ENCODE measurements at regions not wholly inside any gene's neighbourhood (a gene's known extent, or its start where the extent isn't known, plus 50 kb on each side); places are given as distances from the start of the nearest gene placed in this dataset.
"Not testable (repeated sequence)": the region's sequence is repeated elsewhere in the genome, so short reads cannot be mapped to it uniquely, and the experiment has no call there.

DNA sequence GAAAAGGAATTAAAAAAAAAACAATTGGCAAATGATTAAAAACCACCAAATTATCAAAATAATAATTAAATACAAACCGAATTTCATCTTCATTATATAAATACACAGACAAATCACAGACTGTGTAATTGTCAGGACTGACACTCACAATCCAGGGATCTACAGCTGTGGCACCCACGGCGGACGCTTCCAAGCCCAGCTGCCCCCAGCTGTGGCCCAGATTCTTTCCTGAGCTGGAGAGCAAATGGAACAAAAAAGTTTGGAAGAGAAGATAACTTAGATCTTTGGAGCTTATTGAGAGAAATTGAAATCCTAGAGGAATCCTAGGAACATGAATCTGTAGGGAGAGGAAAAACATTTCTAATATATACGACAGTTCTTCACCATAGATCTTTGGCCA, 316.1 kb downstream of the OTUD1 start:
- no peak for DNase-seq (ENCODE audit: low spot score)

DNA sequence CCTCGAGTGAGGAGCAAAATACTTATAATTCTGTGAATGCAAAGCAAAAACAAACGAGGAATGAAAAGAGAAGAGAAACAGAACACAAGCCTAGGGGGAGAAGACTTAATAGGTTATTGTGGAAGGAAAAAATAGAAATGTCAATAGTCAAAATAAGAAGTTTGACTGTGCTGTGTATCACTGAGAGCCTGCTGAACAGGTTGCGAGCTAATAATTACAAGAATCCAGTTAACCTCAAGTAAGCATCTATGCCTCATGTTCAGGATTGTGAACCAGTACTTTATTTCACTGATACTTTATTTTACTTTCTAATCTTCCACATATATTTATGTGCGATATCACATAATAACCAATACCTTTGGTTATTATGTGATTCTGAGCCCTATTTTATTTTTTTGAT, 316.7 kb downstream of the OTUD1 start:
- no peak for DNase-seq (ENCODE audit: low spot score)

DNA sequence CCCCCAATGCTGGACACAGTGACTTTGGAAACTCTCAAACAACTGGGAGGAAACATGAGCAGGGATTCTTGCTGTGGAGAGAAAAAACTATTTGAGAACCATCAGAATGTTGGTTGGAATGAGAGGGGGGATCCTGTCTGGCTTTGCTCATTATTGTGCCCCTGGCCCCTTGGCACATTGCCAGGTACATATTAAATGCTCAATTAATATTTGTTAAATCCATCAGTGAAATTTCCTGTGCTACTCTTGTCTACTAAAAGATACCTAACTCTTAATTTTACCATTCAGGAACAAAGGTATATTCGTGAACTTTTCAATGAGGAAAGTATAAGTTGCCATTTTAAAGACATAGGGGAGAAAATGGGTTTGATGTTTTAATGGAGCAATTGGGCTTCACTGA, 329.4 kb downstream of the OTUD1 start:
- DNase-seq (ENCODE audit: low spot score), result no peak

DNA sequence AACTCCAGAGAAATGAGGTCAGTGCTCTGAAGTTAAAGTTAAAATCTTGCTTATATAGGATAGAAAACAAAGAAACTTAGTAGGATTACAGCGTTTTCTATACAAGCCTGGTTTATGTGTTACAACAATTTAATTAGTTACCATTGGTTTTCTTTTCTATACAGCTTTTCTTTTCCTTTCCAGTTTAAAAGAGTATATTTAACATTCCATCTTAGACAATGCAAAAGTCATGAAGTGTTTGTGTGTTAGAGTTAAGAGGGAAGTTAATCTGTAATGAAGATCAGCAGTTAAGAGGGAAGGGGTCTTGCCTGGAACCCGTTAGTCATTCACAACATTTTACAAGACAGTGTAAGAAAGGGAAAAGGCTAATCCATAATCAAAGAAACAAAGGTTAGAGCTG, 338.3 kb downstream of the OTUD1 start:
- no peak for DNase-seq (ENCODE audit: low spot score)

DNA sequence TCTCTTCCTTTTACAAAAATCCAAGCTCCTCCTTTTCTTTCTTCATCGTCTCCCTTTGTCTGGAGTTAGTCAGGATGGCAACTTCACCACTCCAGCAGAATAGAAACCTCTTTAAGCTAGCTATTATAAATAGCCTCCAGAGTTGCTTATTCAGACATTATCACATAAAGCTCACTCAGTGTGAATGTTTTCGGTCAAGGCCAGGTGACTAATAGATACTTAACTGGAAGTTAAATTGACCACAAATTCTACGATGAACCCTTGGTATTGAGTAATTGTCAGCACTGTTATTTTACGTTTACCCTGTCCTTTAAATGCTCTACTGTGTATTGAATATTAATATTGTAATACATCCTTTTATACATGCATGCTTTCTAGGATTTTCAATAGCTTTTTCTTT, 340.4 kb downstream of the OTUD1 start:
- no peak for DNase-seq (ENCODE audit: low spot score)

DNA sequence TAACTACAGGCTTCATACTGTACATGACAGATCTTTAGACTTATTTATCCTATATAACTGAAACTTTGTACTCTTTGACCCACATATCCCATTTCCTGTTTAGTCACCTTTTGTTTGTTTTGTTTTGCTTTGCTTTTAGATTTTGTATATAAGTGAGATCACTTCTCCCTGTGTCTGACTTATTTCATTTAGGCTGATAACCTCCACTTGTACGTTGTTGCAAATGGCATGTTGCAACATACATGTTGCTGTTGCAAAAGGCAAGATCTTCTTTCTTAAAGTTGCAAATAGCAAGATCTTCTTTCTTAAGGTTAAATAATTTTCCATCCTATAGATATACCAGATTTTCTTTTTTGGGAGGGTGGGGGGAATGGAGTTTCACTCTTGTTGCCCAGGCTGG, 341.5 kb downstream of the OTUD1 start:
- no peak for DNase-seq (ENCODE audit: low spot score)

DNA sequence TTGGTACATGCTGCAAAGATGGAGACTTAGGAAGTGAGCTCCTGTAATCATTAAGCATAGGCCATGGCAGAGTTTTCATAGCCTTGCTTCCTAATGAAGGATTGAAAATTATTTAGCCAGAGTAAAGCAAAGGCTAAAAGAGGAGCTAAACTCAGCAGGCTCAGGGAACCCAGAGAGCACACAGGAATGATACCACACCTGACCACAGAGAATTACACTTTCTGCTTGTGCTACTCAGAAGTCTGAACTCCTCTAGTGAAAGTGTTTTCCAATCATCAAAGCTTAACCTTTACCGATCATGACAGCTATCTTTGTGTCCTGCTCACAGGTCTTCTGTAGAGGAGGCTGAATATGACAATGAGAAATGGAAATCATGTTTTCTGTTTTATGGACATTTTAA, 347.7 kb downstream of the OTUD1 start:
- no peak for DNase-seq (ENCODE audit: low spot score)

DNA sequence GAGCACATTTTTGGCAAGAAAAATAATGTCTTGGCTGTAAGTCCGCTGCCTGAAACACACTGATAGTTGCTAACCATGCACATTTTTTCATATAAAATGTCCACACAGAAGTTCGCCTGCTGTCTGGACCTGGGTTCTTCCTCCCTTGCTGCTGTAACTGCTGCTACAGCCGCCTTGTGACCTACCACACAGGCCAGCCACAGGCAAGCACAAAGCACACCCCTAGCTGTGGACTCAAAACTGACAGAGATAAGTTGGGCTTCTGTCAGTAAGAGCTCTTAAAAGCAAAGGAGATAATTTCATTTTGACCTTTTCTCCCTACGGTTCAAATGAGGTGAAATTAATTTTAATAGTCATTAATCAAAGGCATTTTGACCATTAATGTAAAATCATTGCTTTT, 354.7 kb downstream of the OTUD1 start:
- no peak for DNase-seq (ENCODE audit: low spot score)

DNA sequence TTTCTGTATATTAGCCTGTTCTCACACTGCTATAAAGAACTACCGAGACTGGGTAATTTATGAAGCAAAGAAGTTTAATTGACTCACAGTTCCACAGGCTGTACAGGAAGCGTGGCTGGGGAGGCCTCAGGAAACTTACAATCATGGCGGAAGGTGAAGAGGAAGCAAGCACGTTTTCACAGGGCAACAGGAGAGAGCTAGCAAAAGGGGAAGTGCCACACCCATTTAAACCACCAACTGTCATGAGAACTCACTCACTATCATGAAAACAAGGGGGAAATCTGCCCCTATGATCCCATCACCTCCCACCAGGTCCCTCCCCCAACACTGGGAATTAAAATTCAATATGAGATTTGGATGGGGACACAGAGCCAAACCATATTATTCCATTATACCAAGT, 358.6 kb downstream of the OTUD1 start:
- DNase-seq (ENCODE audit: low spot score), result not testable (repeated sequence)

DNA sequence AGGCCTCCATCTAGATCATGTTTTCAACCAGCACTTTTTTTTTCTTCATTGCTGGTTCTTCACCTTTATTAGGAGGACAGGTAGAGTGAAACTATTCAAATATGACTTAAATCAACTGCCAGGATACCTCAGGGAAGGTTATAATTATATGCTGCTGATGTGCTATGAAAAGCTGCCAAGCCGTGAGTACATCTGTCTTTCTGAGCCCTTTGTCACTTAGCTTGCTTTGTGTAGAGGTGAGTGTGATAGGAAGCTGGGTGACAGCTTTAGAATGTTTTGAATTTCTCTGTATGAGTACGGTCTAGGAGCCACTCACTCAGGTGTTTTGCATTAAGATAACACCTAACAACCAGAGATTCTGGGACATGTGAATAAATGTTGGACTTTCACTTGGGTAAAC, 365.2 kb downstream of the OTUD1 start:
- DNase-seq (ENCODE audit: low spot score), result no peak

DNA sequence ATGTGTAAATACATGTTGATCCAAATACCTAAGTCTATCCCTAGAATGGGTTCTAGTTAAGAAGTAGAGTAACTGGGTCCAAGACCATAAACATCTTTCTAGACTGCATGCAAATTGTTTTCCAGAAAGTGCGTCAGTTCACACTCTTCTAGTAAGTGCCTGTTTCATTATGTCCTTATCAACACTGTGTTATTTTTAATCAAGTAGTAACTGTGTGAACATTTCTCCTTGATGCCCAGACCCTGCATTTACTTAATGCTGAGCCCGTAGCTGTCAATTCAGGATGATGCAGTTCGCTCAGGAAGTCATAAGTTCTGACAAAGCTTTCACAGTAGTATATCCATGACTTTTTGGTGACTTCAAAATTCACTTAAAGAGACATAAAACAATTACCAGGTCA, 374.8 kb downstream of the OTUD1 start:
- no peak for DNase-seq (ENCODE audit: low spot score)

DNA sequence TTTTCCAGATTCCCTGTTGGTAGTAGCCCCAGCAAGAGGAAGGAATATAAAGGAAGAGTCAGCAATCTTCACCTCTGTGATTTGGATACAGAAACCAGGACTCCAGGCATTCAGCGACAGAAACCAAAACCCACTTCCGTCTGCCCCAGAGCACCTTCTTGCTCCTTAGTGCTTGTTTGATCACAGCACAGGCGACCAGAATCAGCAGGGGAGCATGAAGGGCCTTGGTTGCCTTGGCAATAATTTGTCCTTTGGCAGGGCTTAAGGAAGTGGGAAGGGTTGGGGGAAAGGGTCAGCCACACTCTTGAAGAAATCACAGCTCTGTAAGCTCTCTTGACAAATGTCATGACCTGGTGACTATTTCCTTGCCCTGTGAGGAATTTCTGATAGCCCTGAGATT, 379.6 kb downstream of the OTUD1 start:
- no peak for DNase-seq (ENCODE audit: low spot score)

DNA sequence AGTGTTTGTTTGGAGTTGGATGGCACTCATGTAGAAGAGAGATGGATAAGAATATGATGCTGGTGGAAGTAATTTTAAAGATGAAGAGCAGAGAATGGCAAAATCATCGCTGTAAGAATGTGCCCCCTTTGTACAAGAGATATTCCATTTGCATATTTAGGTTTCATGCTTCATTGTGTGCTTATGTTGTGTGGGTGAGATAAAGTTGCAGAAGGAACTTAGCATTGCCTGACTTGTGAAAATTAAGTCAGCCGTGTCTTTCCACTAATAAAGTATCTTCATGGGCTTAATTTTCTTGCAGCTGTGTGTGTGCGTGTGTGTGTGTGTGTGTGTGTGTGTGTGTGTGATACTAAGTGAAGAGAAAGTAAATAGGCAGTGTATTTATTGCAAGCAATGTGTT, 381.9 kb downstream of the OTUD1 start:
- DNase-seq (ENCODE audit: low spot score), result no peak

DNA sequence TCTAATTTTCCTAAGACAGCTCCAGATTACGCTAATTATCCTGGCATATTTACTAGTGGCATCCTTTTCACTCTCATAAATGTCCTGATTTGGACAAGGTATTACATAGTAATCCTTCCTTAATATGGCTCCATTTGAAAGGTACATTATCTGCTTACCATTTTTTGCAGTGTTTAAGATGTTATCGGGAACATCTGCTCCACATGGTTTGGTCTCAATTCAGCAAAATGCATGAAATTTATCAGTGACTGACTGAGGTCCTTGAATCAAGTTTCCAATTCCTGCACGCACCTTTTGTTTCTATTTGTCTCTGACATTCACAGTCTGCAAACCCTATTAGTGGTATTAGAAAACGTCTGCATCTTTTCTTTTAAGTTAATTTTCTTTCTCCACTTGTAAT, 384.1 kb upstream of the KIAA1217 start:
- DNase-seq (ENCODE audit: low spot score), result no peak

DNA sequence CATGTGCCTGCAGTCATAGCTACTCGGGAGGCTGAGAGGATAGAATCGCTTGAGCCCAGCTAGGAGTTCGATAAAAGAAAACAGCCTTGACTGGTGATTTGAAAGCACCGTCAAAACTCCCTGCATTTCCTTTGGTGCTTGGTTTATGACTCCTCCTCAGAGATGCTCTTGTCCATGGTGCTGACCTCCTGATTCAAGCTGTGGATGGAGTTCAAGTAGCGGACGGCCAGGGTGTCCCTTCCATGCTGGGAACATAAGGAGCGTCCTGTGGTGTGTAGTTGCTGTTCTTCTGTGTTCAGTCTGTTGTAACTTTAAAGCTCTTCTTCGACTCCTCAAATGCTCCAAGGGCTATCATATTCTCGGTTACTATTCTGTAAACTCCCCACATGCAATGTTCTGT, 382.5 kb upstream of the KIAA1217 start:
- no peak for DNase-seq (ENCODE audit: low spot score)

DNA sequence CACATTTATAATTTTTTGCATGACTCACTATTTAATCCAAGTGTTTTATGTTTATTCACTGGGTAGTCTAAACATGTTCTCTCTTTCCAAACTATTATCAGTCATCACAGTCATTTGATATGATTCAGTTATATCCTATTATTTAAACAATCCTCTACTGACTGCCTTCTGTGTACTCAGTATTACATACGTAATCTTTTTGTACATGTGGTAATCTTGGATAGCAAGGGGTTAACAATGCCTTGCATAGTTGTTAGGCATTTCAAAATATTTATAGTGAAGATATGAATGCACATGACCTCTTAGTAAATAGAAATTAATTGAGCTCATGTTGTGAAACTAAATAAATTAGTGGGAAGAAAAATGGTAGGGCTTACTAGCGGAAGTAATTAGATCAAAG, 379.4 kb upstream of the KIAA1217 start:
- no peak for DNase-seq (ENCODE audit: low spot score)

DNA sequence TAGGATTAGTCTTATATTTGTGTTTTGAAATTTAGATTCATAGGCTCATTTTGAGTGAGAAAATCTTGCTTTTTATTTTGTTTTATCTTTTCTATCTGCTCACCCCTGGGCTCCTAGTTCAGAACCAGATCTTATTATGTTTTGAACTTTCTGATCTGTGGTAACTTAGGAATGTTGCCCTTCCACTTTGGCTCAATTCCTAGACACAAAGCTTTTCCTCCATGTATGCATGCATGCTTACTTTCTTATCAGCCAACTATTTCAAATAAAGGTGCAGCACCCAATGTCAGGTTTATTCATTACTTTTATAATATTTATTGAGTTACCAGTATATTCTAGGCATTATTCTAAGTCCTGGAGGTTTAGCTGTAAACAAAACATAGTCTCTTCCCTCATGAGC, 374.8 kb upstream of the KIAA1217 start:
- DNase-seq (ENCODE audit: low spot score), result no peak

DNA sequence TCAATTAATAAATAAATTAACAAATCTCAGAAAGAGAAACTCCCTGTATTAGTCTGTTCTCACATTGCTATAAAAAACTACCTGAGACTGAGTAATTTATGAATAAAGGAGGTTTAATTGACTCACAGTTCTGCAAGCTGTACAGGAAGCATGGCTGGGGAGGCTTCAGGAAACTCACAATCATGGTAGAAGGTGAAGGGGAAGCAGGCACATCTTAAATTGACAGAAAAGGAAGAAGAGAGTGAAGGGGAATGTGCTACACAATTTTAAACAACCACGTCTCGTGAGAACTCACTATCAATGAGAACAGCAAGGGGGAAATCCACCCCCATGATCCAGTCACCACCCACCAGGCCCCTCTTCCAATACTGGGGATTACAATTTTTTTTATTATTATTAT, 358.3 kb upstream of the KIAA1217 start:
- no peak for DNase-seq (ENCODE audit: low spot score)

DNA sequence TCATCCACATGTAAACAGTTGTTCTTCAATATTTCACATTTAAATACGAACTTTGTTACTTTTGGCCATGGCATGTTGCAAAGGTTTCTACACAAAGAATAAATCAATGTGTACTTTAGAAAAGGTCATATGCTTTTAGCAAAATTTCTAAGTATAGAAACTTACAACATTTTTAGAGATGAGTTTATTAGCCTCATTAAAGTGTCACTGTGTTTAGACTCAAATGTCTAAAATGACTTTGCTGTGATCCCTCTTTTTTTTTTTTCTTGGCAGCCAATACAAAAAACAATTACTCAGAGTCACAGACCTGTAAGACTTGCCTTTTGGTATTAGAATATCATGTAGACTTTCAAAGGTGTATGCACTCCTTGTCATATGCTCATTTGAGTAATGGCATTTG, 349.3 kb upstream of the KIAA1217 start:
- no peak for DNase-seq (ENCODE audit: low spot score)

DNA sequence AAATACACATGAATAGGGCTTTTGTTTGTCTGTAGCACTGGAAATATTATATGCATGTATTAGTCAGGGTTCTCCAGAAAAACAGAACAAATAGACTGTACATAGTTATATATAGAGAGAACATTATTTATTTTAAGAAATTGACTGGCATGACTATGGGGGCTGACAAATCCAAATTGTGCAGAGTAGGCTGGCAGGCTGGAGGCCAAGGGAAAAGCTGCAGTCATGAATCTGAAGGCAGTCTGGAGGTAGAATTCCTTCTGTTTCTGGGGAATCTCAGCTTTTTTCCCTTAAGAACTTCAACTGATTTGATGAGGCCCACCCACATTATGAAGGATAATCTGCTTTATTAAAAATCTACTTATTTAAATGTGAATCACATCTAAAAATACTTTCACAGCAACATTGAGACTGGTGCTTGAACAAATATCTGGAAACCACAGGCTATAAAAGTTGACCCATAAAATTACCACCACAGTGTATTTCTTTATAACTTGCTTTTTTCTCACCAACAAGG, 344.2 kb upstream of the KIAA1217 start:
- DNase-seq (ENCODE audit: low spot score), result no peak

DNA sequence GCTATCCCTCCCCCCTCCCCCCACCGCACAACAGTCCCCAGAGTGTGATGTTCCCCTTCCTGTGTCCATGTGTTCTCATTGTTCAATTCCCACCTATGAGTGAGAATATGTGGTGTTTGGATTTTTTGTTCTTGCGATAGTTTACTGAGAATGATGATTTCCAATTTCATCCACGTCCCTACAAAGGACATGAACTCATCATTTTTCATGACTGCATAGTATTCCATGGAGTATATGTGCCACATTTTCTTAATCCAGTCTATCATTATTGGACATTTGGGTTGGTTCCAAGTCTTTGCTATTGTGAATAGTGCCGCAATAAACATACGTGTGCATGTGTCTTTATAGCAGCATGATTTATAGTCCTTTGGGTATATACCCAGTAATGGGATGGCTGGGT, 342.0 kb upstream of the KIAA1217 start:
- not testable (repeated sequence) for DNase-seq (ENCODE audit: low spot score)

DNA sequence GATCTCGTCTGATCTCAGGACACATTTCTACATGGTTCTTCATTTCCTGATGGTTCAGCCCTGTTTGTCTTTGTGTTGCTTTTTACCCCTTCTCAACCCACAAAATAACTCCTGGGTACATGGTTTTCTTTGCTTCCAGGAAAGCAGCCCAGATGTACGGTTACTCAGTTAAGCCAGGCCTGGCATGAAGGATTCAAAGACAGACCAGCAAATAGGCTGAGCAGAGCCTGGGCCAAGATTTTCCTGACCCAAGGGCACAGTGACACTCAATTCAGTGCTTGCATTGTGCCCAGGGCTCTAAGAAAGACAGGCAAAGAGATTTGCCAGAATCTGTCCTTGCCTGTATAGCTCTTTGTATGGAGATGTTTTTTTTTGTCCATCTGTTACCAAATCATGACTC, 340.8 kb upstream of the KIAA1217 start:
- no peak for DNase-seq (ENCODE audit: low spot score)

DNA sequence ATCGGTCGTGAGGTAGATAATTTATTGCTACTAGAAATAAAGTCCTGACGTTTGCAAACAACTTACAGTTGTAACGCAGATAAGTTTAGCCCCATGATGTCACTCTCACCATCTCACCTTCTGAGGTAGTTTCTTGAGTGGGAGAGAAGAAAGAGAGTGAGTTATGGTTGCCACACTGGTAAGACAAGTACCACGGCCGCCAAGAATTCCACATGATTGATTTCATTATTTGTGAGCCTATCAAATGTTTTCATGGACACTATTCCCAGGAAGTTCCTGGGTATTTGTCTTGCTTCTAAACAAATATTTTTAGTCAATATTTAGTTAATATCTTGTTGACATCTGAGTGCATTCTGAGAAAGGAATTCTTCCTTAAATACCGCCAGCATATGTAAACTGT, 339.4 kb upstream of the KIAA1217 start:
- DNase-seq (ENCODE audit: low spot score), result no peak

DNA sequence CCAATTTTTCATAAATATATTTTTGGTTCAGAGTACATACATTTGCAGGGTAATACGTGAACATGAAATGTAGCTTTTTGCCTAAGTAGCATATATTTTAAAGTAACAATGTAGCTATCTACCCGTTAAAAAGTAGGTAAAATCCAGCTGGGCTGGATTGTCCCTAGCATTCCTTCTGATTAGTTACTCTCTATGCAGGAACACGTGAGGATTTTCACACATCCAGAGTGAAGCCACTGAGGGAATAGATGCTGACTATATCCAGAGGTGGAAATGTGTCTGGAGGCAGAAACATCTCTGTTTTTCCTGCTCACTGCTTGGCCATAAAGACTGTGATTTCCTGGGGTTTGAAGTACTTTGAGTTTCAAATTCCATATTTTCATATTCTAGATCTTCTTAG, 338.9 kb upstream of the KIAA1217 start:
- no peak for DNase-seq (ENCODE audit: low spot score)
